ENCODE measurements at regions not wholly inside any gene's neighbourhood (a gene's known extent, or its start where the extent isn't known, plus 50 kb on each side); places are given as distances from the start of the nearest gene placed in this dataset.

- Histone ChIP-seq H3K4me2 (ENCODE audit: low read length) (no peak overlapping the region), H3K4me3 (ENCODE audit: low read depth, low read length, poor library complexity, severe bottlenecking) (no peak overlapping the region), H3K9me2 (ENCODE audit: low read depth, low read length) (no peaks in the 10 kb centered on the region)
These were observed 161.8 kb upstream of the CENPE start for GRCh38 chr4:103359900-103360299.

GRCh38 chr4:103354006-103354405 lies 155.9 kb upstream of the CENPE start:
- Histone ChIP-seq H3K9me2 (ENCODE audit: low read depth, low read length) (no peaks in the 10 kb centered on the region), H3K27ac (ENCODE audit: low read depth, low read length, poor library complexity, severe bottlenecking) (no peak overlapping the region), H3K79me2 (ENCODE audit: insufficient read depth, low read length) (no peaks in the 10 kb centered on the region), H2AFZ (ENCODE audit: low read length) (no peak overlapping the region), H3K4me3 (ENCODE audit: low read depth, low read length, poor library complexity, severe bottlenecking) (no peak overlapping the region), H4K20me1 (ENCODE audit: insufficient read depth, low read length) (no peaks in the 10 kb centered on the region), H3K36me3 (ENCODE audit: insufficient read depth, low read length) (no peaks in the 10 kb centered on the region), H3K9me3 (ENCODE audit: low read length) (no peaks in the 10 kb centered on the region), H3K9ac (ENCODE audit: low read length) (no peak overlapping the region), H3K4me1 (ENCODE audit: insufficient read depth, low read length, severe bottlenecking) (no peaks in the 10 kb centered on the region), H3K4me2 (ENCODE audit: low read length) (no peak overlapping the region), H3K27me3 (ENCODE audit: insufficient read depth, low read length) (no peaks in the 10 kb centered on the region), H3F3A (ENCODE audit: insufficient read depth, low read length) (no peaks in the 10 kb centered on the region)
- TF ChIP-seq CTCF (IDR thresholded peaks at IDR 0.05; ENCODE audit: low read length) (no peak), EZH2 (IDR thresholded peaks at IDR 0.05; ENCODE audit: borderline replicate concordance, low read length) (no peak)

More at GRCh38 chr4:103359900-103360299, 161.8 kb upstream of the CENPE start:
- Histone ChIP-seq H3F3A (ENCODE audit: insufficient read depth, low read length) (no peaks in the 10 kb centered on the region), H3K4me1 (ENCODE audit: insufficient read depth, low read length, severe bottlenecking) (no peaks in the 10 kb centered on the region), H3K9me3 (ENCODE audit: low read length) (peaks cover 6% of the 10 kb centered on the region; the same call in 1 of the 2 replicates), H3K36me3 (ENCODE audit: insufficient read depth, low read length) (no peaks in the 10 kb centered on the region), H2AFZ (ENCODE audit: low read length) (no peak overlapping the region), H4K20me1 (ENCODE audit: insufficient read depth, low read length) (no peaks in the 10 kb centered on the region), H3K9ac (ENCODE audit: low read length) (no peak overlapping the region), H3K79me2 (ENCODE audit: insufficient read depth, low read length) (no peaks in the 10 kb centered on the region), H3K27ac (ENCODE audit: low read depth, low read length, poor library complexity, severe bottlenecking) (no peak overlapping the region), H3K27me3 (ENCODE audit: insufficient read depth, low read length) (no peaks in the 10 kb centered on the region)
- TF ChIP-seq EZH2 (IDR thresholded peaks at IDR 0.05; ENCODE audit: borderline replicate concordance, low read length) (no peak), CTCF (IDR thresholded peaks at IDR 0.05; ENCODE audit: low read length) (no peak)

GRCh38 chr4:103329642-103330041 lies 131.5 kb upstream of the CENPE start:
- Histone ChIP-seq H3K27me3 (ENCODE audit: insufficient read depth, low read length) (no peaks in the 10 kb centered on the region), H3K36me3 (ENCODE audit: insufficient read depth, low read length) (no peaks in the 10 kb centered on the region), H3K27ac (ENCODE audit: low read depth, low read length, poor library complexity, severe bottlenecking) (no peak overlapping the region), H3K9me2 (ENCODE audit: low read depth, low read length) (no peaks in the 10 kb centered on the region), H3K9ac (ENCODE audit: low read length) (no peak overlapping the region), H3K4me2 (ENCODE audit: low read length) (no peak overlapping the region), H3K4me1 (ENCODE audit: insufficient read depth, low read length, severe bottlenecking) (no peaks in the 10 kb centered on the region), H3K4me3 (ENCODE audit: low read depth, low read length, poor library complexity, severe bottlenecking) (no peak overlapping the region), H3F3A (ENCODE audit: insufficient read depth, low read length) (no peaks in the 10 kb centered on the region), H2AFZ (ENCODE audit: low read length) (no peak overlapping the region), H4K20me1 (ENCODE audit: insufficient read depth, low read length) (no peaks in the 10 kb centered on the region), H3K9me3 (ENCODE audit: low read length) (no peaks in the 10 kb centered on the region), H3K79me2 (ENCODE audit: insufficient read depth, low read length) (no peaks in the 10 kb centered on the region)
- TF ChIP-seq CTCF (IDR thresholded peaks at IDR 0.05; ENCODE audit: low read length) (no peak), EZH2 (IDR thresholded peaks at IDR 0.05; ENCODE audit: borderline replicate concordance, low read length) (no peak)

Data from OCI-LY1 (cell line).